A549 (cell line): ENCODE measurements at regions not wholly inside any gene's neighbourhood (a gene's known extent, or its start where the extent isn't known, plus 50 kb on each side); places are given as distances from the start of the nearest gene placed in this dataset.

Source experiments
- ATAC-seq, 2 experiments: fragments of 200-7000 bp in 1 of 2; fragments of >200 bp in 1 of 2; cut with Nextera tagmentation in 1 of 2; cut with Tn5 transposase in 1 of 2; 3 replicates each; pipeline versions ENCODE4 v1.8.0 to v1.9.1; 2018 to 2020; ENCODE audit warnings: mild to moderate bottlenecking in 1 of 2, moderate library complexity in 1 of 2
- CTCF ChIA-PET: fragments of 300-600 bp; sonication (Branson Sonifier 250); formaldehyde crosslinking; extraction: SDS; loops from one replicate; lab custom pipeline; 2021; ENCODE audit warnings: antibody characterized with exemption, inconsistent platforms; lab: Yijun Ruan, JAX
- POLR2A ChIA-PET: fragments of 350-600 bp; formaldehyde crosslinking; extraction: SDS; loops from one replicate; lab custom pipeline; 2021; ENCODE audit warnings: antibody characterized with exemption, inconsistent platforms; lab: Yijun Ruan, JAX
- DNase-seq, 2 experiments: peaks; one replicate each; pipeline versions ENCODE4 v3.0.0 to v3.0.0-alpha.2; 2011 to 2016; ENCODE audit warnings: low read depth in 1 of 2, low spot score in 1 of 2
- FAIRE-seq: peaks from 2 replicates; lab custom pipeline; 2011; peaks lifted over from hg19 to GRCh38; lab: Jason Lieb, UNC
- H3K27ac ChIP-seq, 2 experiments: fragments of >200 bp; sonication (Bioruptor Twin); formaldehyde crosslinking; 3 replicates each; pipeline ENCODE4 v1.5.1; 2016 to 2017
- H3K4me1 ChIP-seq: fragments of >200 bp; sonication (Bioruptor Twin); formaldehyde crosslinking; 3 replicates; pipeline ENCODE4 v1.6.1; 2016
- H3K4me2 ChIP-seq: fragments of >200 bp; sonication (Bioruptor Twin); formaldehyde crosslinking; 3 replicates; pipeline ENCODE4 v1.6.1; 2016
- H3K4me3 ChIP-seq: fragments of >200 bp; sonication (Bioruptor Twin); formaldehyde crosslinking; 3 replicates; pipeline ENCODE4 v1.5.1; 2016
- H3K9me3 ChIP-seq: fragments of >200 bp; sonication (Bioruptor Twin); formaldehyde crosslinking; 3 replicates; pipeline ENCODE4 v1.6.1; 2016
- ATOH8 ChIP-seq: fragments of 250-450 bp; sonication (Bioruptor Pico); IDR thresholded peaks from 2 replicates; pipeline ENCODE4 v1.5.0; 2020; ENCODE audit warnings: low read depth, mild to moderate bottlenecking, moderate library complexity
- CBX2 ChIP-seq: fragments of 200-600 bp; sonication (generic); IDR thresholded peaks from 2 replicates; pipeline ENCODE4 v1.6.1; 2016; ENCODE audit warnings: low read depth, mild to moderate bottlenecking, borderline replicate concordance
- CHD2 ChIP-seq: fragments of 150-350 bp; IDR thresholded peaks from 2 replicates; pipeline ENCODE4 v1.6.1; 2014; ENCODE audit warnings: low read length; ENCODE audit not compliant: partially characterized antibody
- EHF ChIP-seq: fragments of 250-450 bp; sonication (Bioruptor Pico); IDR thresholded peaks from 2 replicates; pipeline ENCODE4 v1.5.0; 2020; ENCODE audit warnings: mild to moderate bottlenecking
- EHMT2 ChIP-seq: fragments of 200-600 bp; sonication (generic); IDR thresholded peaks from 2 replicates; pipeline ENCODE4 v1.6.1; 2016; ENCODE audit warnings: antibody characterized with exemption, low read depth, mild to moderate bottlenecking, moderate library complexity
- ELK1 ChIP-seq: fragments of 150-350 bp; IDR thresholded peaks from 2 replicates; pipeline ENCODE4 v1.6.1; 2014; ENCODE audit warnings: low read depth, mild to moderate bottlenecking, low read length
- FOSL2 ChIP-seq, 2 experiments: fragments of 450-650 bp in 1 of 2; fragments of >200 bp in 1 of 2; sonication (Bioruptor Twin) in 1 of 2; formaldehyde crosslinking; IDR thresholded peaks; 2 replicates each; pipeline versions ENCODE4 v1.5.0 to v1.6.1; 2016 to 2020; ENCODE audit warnings: mild to moderate bottlenecking in 1 of 2, moderate library complexity in 1 of 2
- FOXS1 ChIP-seq: fragments of 250-450 bp; sonication (Bioruptor Pico); IDR thresholded peaks from 2 replicates; pipeline ENCODE4 v1.5.0; 2020; ENCODE audit warnings: mild to moderate bottlenecking, moderate library complexity
- HOXB5 ChIP-seq: fragments of 250-450 bp; sonication (Bioruptor Pico); IDR thresholded peaks from 2 replicates; pipeline ENCODE4 v1.5.0; 2020; ENCODE audit warnings: mild to moderate bottlenecking, moderate library complexity
- JUN ChIP-seq, 2 experiments: fragments of >200 bp; sonication (Bioruptor Twin); formaldehyde crosslinking; IDR thresholded peaks; 2 replicates in 1 of 2; 3 replicates in 1 of 2; pipeline ENCODE4 v1.6.1; 2016 to 2017
- KDM5A ChIP-seq: fragments of 200-600 bp; sonication (generic); IDR thresholded peaks from 2 replicates; pipeline ENCODE4 v1.6.1; 2016; ENCODE audit warnings: antibody characterized with exemption, mild to moderate bottlenecking
- NFE2L2 ChIP-seq: fragments of 150-350 bp; conservative IDR thresholded peaks from 2 replicates; pipeline ENCODE4 v1.6.1; 2014; ENCODE audit warnings: low read length
- NR3C1 ChIP-seq: fragments of >200 bp; sonication (Bioruptor Twin); formaldehyde crosslinking; IDR thresholded peaks from 3 replicates; pipeline ENCODE4 v1.6.1; 2017
- RFX5 ChIP-seq: fragments of 450-650 bp; IDR thresholded peaks from 2 replicates; pipeline ENCODE4 v1.7.1; 2014; ENCODE audit warnings: antibody characterized with exemption, mild to moderate bottlenecking, moderate library complexity
- RNF2 ChIP-seq: fragments of 200-600 bp; sonication (generic); IDR thresholded peaks from 2 replicates; pipeline ENCODE4 v1.6.1; 2016; ENCODE audit warnings: low read depth, mild to moderate bottlenecking, antibody characterized with exemption, moderate library complexity, borderline replicate concordance
- SREBF2 ChIP-seq: fragments of 450-650 bp; IDR thresholded peaks from 2 replicates; pipeline ENCODE4 v1.6.1; 2014; ENCODE audit warnings: mild to moderate bottlenecking, moderate library complexity
- TP53 ChIP-seq: fragments of 250-450 bp; sonication (Bioruptor Pico); IDR thresholded peaks from 2 replicates; pipeline ENCODE4 v1.5.0; 2021; ENCODE audit warnings: mild to moderate bottlenecking, moderate library complexity
- USF2 ChIP-seq: fragments of 450-650 bp; IDR thresholded peaks from 2 replicates; pipeline ENCODE4 v1.6.1; 2014; ENCODE audit warnings: antibody characterized with exemption
- ZNF302 ChIP-seq: fragments of 250-450 bp; sonication (Bioruptor Pico); IDR thresholded peaks from 2 replicates; pipeline ENCODE4 v1.9.0; 2021; ENCODE audit warnings: inconsistent platforms, mild to moderate bottlenecking, moderate library complexity
- WGBS: methylation state at CpG from one replicate; pipeline ENCODE4 v1.1.6; 2017; ENCODE audit errors: missing lambda C conversion rate; 5-methylcytosine and 5-hydroxymethylcytosine counted together
- TF ChIP-seq, protein P1 (sequence below): fragments of >200 bp; sonication (Bioruptor Twin); formaldehyde crosslinking; IDR thresholded peaks from 3 replicates; pipeline ENCODE4 v1.6.1; 2016

GRCh38 chr5:51278539-51278938, 104.7 kb upstream of the ISL1 start:
- Histone ChIP-seq H3K4me2 (no peak overlapping the region), H3K4me3 (no peak overlapping the region), H3K9me3 (no peaks in the 10 kb centered on the region), H3K27ac (no peak overlapping the region), H3K4me1 (no peaks in the 10 kb centered on the region)
- FAIRE-seq (no peak), DNase-seq (no peak), ATAC-seq (no peak)
- CTCF ChIA-PET, result no interaction called here
- POLR2A ChIA-PET, result no interaction called here
- no peak for TF ChIP-seq ELK1
- no peak for TF ChIP-seq JUN (IDR thresholded peaks at IDR 0.05)
- TF ChIP-seq NR3C1, result no peak
- TF ChIP-seq CBX2, result no peak
- TF ChIP-seq USF2, result no peak
- TF ChIP-seq FOXS1 (CRISPR knock-in tag), result no peak
- no peak for TF ChIP-seq NFE2L2
- no peak for TF ChIP-seq RFX5
- no peak for TF ChIP-seq EHF (CRISPR knock-in tag)
- no peak for TF ChIP-seq FOSL2 (IDR thresholded peaks at IDR 0.05)
- TF ChIP-seq FOSL2 (CRISPR knock-in tag; IDR thresholded peaks at IDR 0.05), result no peak
- no peak for TF ChIP-seq RNF2
- TF ChIP-seq ZNF302 (CRISPR knock-in tag), result no peak
- TF ChIP-seq TP53 (CRISPR knock-in tag), result no peak
- TF ChIP-seq SREBF2, result no peak
- TF ChIP-seq HOXB5 (CRISPR knock-in tag), result no peak
- TF ChIP-seq, protein P1, sequence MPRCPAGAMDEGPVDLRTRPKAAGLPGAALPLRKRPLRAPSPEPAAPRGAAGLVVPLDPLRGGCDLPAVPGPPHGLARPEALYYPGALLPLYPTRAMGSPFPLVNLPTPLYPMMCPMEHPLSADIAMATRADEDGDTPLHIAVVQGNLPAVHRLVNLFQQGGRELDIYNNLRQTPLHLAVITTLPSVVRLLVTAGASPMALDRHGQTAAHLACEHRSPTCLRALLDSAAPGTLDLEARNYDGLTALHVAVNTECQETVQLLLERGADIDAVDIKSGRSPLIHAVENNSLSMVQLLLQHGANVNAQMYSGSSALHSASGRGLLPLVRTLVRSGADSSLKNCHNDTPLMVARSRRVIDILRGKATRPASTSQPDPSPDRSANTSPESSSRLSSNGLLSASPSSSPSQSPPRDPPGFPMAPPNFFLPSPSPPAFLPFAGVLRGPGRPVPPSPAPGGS, result no peak
- no peak for TF ChIP-seq ATOH8 (CRISPR knock-in tag)
- whole genome bisulfite sequencing, result 0% methylated on average over 3 of the region's 3 CpGs

GRCh38 chr5:51279983-51280706, 103.1 kb upstream of the ISL1 start:
- no peak for FAIRE-seq
- DNase-seq, result no peak
- Histone ChIP-seq H3K4me1 (no peaks in the 10 kb centered on the region), H3K27ac (no peak overlapping the region), H3K4me2 (no peak overlapping the region), H3K4me3 (no peak overlapping the region)
- WGBS, result 9% methylated on average over 7 of the region's 7 CpGs
- ATAC-seq, result no peak
- POLR2A ChIA-PET, result no interaction called here
- CTCF ChIA-PET, result no interaction called here
- no peak for TF ChIP-seq EHMT2
- no peak for TF ChIP-seq FOSL2 (IDR thresholded peaks at IDR 0.05)
- TF ChIP-seq FOSL2 (CRISPR knock-in tag; IDR thresholded peaks at IDR 0.05), result no peak
- TF ChIP-seq, all 56 proteins: peak for 0
- H3K9me3 ChIP-seq, result no peaks in the 10 kb centered on the region

DNA sequence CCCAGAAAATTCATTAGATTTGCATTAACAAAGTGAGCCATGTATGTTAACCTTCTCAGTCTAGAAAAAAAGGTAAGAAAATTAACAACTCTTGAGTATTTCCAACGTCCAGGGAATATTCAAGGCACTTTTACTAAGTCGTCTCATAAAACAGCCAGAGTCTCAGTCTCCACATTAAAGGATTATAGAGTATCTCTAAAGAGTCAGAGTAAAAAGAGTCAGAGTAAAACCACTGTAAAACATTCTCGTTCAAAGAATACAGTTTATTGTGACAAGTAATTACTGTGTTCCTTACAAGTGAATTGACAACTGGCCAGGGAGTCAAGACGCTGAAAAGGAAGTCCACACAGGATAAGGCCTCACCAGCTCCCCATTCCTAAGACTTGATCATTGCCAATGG, 97.2 kb upstream of the ISL1 start:
- ATAC-seq, result no peak
- ChIA-PET POLR2A (no interaction called here), CTCF (no interaction called here)
- Histone ChIP-seq H3K4me2 (no peak overlapping the region), H3K9me3 (no peaks in the 10 kb centered on the region), H3K27ac (no peak overlapping the region), H3K4me3 (no peak overlapping the region), H3K4me1 (no peaks in the 10 kb centered on the region)
- no peak for FAIRE-seq
- TF ChIP-seq CHD2 (no peak), KDM5A (no peak)
- 5% methylated on average over 4 of the region's 4 CpGs for WGBS
- no peak for DNase-seq
